22Rv1 (cell line): ENCODE measurements at regions not wholly inside any gene's neighbourhood (a gene's known extent, or its start where the extent isn't known, plus 50 kb on each side); places are given as distances from the start of the nearest gene placed in this dataset.

ENCODE experiments used
- ZFX ChIP-seq: fragments of 450-650 bp; IDR thresholded peaks from 2 replicates; pipeline ENCODE4 v1.6.1; 2017; ENCODE audit warnings: antibody characterized with exemption, borderline replicate concordance
- TF ChIP-seq, protein P1 (sequence below): fragments of 450-650 bp; IDR thresholded peaks from 2 replicates; pipeline ENCODE4 v1.5.1; 2017; ENCODE audit warnings: mild to moderate bottlenecking

DNA sequence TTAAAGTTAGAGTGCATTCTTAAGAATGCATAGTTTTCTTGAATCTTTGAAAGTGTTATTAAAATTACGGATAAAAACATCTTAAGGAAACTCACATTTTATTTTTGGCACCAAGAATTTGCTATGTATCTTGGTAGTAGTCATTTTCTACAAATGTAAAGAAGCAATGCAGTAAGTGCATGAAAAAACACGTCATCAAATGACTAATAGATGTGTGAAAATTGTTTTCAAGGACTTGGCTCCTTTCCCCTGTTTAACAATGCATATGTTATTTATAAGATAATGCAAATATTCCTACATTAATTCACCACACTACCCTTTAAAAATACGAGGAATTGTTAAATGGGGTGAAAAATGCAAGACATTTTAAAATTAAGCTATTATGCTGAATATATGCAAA, 461.2 kb upstream of the PCDH7 start:
- TF ChIP-seq, protein P1, sequence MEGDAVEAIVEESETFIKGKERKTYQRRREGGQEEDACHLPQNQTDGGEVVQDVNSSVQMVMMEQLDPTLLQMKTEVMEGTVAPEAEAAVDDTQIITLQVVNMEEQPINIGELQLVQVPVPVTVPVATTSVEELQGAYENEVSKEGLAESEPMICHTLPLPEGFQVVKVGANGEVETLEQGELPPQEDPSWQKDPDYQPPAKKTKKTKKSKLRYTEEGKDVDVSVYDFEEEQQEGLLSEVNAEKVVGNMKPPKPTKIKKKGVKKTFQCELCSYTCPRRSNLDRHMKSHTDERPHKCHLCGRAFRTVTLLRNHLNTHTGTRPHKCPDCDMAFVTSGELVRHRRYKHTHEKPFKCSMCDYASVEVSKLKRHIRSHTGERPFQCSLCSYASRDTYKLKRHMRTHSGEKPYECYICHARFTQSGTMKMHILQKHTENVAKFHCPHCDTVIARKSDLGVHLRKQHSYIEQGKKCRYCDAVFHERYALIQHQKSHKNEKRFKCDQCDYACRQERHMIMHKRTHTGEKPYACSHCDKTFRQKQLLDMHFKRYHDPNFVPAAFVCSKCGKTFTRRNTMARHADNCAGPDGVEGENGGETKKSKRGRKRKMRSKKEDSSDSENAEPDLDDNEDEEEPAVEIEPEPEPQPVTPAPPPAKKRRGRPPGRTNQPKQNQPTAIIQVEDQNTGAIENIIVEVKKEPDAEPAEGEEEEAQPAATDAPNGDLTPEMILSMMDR, result no peak
- TF ChIP-seq ZFX, result no peak
